PFSK-1 (cell line): ENCODE measurements at regions not wholly inside any gene's neighbourhood (a gene's known extent, or its start where the extent isn't known, plus 50 kb on each side); places are given as distances from the start of the nearest gene placed in this dataset.

Source experiments
- POLR2AphosphoS5 ChIP-seq: IDR thresholded peaks from 2 replicates; pipeline ENCODE4 v1.6.1; 2012; ENCODE audit warnings: low read depth, mild to moderate bottlenecking, control low read depth, low read length, moderate library complexity
- REST ChIP-seq, 2 experiments: IDR thresholded peaks; 2 replicates each; pipeline versions ENCODE4 v1.6.1 to v1.8.0; 2011 to 2012; ENCODE audit warnings: low read depth in 2 of 2, low read length in 2 of 2, control low read depth in 1 of 2, inconsistent platforms in 1 of 2, mild to moderate bottlenecking in 1 of 2, moderate library complexity in 1 of 2; ENCODE audit not compliant: insufficient read depth in 1 of 2
- SIN3A ChIP-seq: IDR thresholded peaks from 2 replicates; pipeline ENCODE4 v1.6.1; 2012; ENCODE audit warnings: mild to moderate bottlenecking, low read length, moderate library complexity, borderline replicate concordance; ENCODE audit not compliant: insufficient read depth
- TAF1 ChIP-seq: IDR thresholded peaks from 2 replicates; pipeline ENCODE4 v1.6.1; 2012; ENCODE audit warnings: low read length, control low read depth, borderline replicate concordance; ENCODE audit not compliant: insufficient read depth

- TF ChIP-seq POLR2AphosphoS5 (no peak), REST (IDR thresholded peaks at IDR 0.05; ENCODE audit: insufficient read depth in 1 of 2, low read depth in 2 of 2, low read length in 2 of 2) (no peak), TAF1 (no peak), SIN3A (no peak)
Measured at GRCh38 chr14:98466807-98467206, 805.2 kb downstream of the BCL11B start.
